DMS153 (cell line): ENCODE measurements at regions not wholly inside any gene's neighbourhood (a gene's known extent, or its start where the extent isn't known, plus 50 kb on each side); places are given as distances from the start of the nearest gene placed in this dataset.
"Not testable (repeated sequence)": the region's sequence is repeated elsewhere in the genome, so short reads cannot be mapped to it uniquely, and the experiment has no call there.

Experiments
- DNase-seq: peaks from one replicate; lab custom pipeline; 2025; lab: John Stamatoyannopoulos, UW

- DNase-seq, result no peak
Observed at GRCh38 chr18:6570581-6571238, 156.0 kb upstream of the L3MBTL4 start.

- DNase-seq, result no peak
Observed at GRCh38 chr18:6571239-6571602, 156.5 kb upstream of the L3MBTL4 start.

- not testable (repeated sequence) for DNase-seq
Observed at GRCh38 chr18:6572192-6572591, 157.3 kb upstream of the ARHGAP28 start.

- no peak for DNase-seq
Observed at GRCh38 chr18:6574631-6575030, 154.9 kb upstream of the ARHGAP28 start.

- DNase-seq, result no peak
Observed at GRCh38 chr18:6575908-6576307, 153.6 kb upstream of the ARHGAP28 start.

DNA sequence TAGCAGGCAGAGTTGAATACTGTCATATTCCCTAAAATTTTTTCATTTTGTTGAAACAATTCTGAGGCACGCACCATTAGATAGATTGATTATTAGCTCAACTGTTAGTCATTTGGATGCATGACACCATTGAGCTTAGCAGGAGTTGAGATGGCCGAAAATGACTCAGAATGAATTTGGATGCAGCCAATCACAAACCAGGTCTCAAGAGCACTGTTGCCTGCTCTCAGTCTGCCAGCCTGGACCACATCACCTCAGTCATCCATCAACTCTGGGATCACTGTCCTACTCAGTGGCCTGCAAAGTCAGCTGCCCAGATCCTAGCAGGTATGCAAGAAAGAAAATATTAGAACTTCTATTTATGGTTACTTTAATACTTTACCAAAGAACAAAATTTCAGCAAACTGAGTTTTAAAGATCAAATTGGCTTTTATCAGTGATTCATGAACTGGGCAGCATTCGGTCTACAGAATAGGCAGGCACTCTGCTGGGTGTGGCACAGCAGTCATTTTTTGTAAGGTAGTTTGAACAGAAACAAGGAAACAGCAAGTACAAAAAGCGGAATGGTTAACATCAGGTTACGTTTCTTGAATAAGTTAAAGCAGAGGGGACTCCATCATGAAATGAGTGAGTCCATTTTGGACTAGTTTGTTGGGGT, 152.7 kb upstream of the ARHGAP28 start:
- no peak for DNase-seq

GRCh38 chr18:6578686-6579085, 150.8 kb upstream of the ARHGAP28 start:
- DNase-seq, result no peak

DNA sequence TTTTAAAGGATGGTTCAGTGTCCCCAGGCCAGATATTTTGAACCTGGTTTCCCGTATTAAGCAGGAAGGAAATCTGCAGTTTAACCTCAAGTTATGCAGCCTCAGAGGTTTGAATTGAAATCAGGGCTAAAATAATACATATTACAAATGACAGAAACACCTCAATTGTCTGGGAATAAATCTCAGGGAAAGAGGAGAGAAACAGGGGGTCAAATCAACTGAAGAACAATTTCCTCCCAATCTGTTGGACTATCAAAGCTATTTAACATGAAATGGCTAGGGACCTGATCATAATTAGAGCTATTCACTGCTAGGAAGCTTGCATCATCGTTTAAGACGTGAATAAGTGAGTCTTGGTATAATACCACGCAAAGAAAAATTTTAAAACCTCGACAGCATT, 150.0 kb upstream of the ARHGAP28 start:
- DNase-seq, result no peak

DNA sequence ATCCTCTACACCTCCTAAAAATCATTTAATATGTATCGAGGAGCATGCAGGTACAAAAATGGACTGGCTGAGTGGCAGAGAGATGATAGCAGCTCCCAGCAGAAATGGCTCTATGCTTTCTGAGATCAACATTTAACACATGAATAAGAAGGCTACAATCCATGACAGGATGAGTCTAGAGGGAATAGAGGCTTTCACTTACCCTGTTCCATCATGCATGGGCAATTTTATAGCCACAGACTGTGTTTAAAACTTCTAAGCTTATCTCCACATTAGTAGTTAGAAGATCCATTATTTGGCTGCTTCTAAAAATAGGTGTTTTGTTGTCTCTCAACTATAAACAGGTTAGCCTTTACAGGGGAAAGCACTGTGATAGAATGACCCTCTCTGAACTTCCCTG, 149.1 kb upstream of the ARHGAP28 start:
- no peak for DNase-seq

DNA sequence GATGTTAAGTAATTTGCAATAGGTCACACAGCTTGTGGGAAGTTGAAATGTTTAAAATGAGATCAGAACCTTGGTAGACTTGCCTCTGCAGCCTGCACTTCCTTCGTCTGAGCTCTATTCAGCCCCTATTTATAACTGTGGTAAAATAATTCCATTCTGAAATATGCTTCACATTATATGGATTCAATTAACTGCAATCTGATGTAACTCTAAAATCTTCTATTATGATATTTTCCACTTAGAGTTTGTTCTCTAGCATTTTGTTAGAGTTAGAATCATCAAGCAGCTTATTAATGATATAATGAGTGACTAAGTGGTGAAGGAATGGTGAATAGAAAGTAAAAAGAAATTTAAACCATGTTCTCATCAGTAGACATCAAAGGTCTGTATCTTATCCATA, 139.6 kb upstream of the ARHGAP28 start:
- DNase-seq, result no peak

GRCh38 chr18:6590326-6590725, 139.2 kb upstream of the ARHGAP28 start:
- DNase-seq, result no peak

GRCh38 chr18:6591491-6591890, 138.0 kb upstream of the ARHGAP28 start:
- DNase-seq, result no peak

GRCh38 chr18:6592522-6592921, 137.0 kb upstream of the ARHGAP28 start:
- DNase-seq, result no peak

- DNase-seq, result no peak
Observed at GRCh38 chr18:6593142-6593885, 136.2 kb upstream of the ARHGAP28 start.

GRCh38 chr18:6595666-6596065, 133.8 kb upstream of the ARHGAP28 start:
- DNase-seq, result no peak

DNA sequence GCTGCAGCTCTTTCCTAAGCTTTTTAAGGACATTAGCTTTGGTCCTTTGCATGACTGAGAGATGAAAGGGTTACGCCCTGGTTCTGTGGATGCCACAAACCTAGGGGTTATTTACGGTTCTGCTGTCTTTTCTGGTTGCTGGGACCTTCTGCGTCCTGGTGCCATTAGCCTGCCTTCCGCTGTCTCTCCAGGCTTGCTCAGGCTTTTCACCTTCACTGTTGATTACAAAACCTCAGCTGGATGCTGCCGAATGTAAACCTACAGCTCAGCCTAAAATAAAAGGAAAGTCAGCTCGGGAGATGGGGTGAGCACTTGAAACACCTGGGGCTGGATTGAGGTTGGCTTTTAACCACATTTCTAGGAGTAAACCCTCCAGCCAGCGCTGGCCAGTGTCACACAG, 130.9 kb upstream of the ARHGAP28 start:
- no peak for DNase-seq

DNA sequence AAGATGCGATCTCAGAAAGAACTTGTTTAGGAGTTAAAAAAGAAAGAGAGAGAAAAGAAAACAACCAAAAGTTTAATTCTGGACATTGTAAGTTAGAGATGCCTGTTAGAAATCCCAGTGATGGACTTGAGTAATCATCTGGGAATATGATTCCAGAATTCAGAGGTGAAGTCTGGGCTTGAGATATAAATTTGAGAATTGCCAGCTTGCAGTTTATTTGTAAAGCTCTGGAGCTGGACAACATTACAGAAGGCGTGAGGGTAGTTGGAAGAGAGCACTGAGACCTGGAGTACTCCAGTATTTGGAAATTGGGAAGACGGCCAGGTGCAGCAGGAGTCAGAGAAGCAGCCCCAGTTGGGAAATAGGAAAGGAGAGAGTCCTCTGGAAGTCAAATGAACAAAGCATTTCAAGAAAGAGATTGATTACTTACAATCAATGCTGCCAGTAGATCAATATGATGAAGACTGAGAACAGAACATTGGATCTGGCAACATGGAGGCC, 128.8 kb upstream of the ARHGAP28 start:
- DNase-seq, result no peak

- no peak for DNase-seq
Observed at GRCh38 chr18:6601241-6601640, 128.3 kb upstream of the ARHGAP28 start.

DNA sequence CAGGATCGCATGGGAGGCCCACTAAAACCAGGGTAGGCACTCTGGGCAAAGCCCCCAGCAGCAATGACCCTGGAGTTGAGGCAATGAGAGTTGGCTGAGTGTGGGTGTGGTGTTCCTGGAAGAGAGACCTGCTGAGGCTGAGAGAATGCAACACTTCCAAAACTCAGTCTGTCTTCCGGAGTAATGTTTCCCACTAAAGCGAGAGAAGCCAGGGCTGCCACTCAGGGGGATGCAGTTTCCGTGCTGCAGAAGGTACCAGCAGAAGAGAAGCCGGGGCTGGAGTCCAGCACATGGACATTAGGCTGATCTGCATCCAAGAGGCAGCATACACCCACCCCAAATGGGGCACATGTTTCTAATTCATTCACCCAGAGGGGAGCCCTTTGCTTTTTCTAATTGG, 127.2 kb upstream of the ARHGAP28 start:
- no peak for DNase-seq

GRCh38 chr18:6604573-6604941, 125.0 kb upstream of the ARHGAP28 start:
- no peak for DNase-seq

GRCh38 chr18:6605115-6605869, 124.2 kb upstream of the ARHGAP28 start:
- no peak for DNase-seq

DNA sequence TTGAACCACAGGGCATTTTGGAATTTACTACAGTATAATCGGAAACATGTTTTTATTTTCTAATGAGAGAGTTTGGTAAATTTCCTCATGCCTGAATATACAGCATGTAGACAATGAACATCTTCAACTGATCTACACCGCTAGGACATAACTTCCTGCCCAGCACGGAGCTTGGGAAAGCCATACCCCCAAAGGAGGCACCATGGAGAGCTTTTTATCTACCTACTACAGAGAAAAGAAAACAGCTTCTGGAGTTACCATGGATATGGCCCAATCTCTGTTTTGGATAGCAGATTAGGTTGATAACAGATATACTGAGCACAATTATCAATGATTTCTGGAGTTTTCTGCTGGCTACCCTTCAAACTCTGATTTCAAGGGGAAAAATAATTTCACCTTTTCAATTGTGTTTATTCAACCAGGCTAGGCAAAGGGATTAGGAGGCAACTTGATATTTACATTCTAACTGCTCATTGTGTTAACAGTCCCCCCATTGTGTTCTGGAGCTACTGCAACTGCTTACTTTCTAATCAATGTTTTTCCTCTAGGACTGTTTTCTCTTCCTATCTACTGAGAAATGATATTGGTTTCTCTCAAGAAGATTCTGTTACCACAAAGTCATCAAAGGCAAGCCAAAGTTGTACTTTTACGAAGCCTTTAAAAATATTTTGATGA, 123.0 kb upstream of the ARHGAP28 start:
- DNase-seq, result no peak
